Right lobe of liver (tissue), 6 donors: ENCODE measurements at regions not wholly inside any gene's neighbourhood (a gene's known extent, or its start where the extent isn't known, plus 50 kb on each side); places are given as distances from the start of the nearest gene placed in this dataset.
A peak's percentile ranks its signal among the peaks of the same experiment; 100 is the strongest.

ENCODE experiments used
- ATAC-seq, 4 donors: fragments of 200-7000 bp; cut with Tn5 transposase; one replicate each; pipeline ENCODE4 v1.9.1; 2020; ENCODE audit warnings: mild to moderate bottlenecking in 4 of 4, moderate library complexity in 4 of 4
- DNase-seq, 3 donors: peaks; one replicate each; pipeline ENCODE4 v3.0.0-alpha.2; 2020
- H3K27ac ChIP-seq, 3 donors: fragments of 200-600 bp; one replicate each; pipeline ENCODE4 v1.8.0; 2022
- H3K27me3 ChIP-seq, 2 donors: fragments of 200-600 bp; one replicate each; pipeline ENCODE4 v1.8.0; 2022
- H3K36me3 ChIP-seq, 4 donors: fragments of 200-600 bp; sonication (generic) in 1 of 4; one replicate each; pipeline versions ENCODE4 v1.5.1 to v1.8.0; 2017 to 2022; ENCODE audit warnings: control low read depth in 1 of 4
- H3K4me1 ChIP-seq, 4 donors: fragments of 200-600 bp; sonication (generic) in 1 of 4; one replicate each; pipeline versions ENCODE4 v1.5.1 to v1.8.0; 2017 to 2022; ENCODE audit warnings: control low read depth in 1 of 4
- H3K4me3 ChIP-seq, 3 donors: fragments of 200-600 bp; one replicate each; pipeline ENCODE4 v1.8.0; 2022
- H3K9me3 ChIP-seq, 4 donors: fragments of 200-600 bp; sonication (generic) in 1 of 4; one replicate each; pipeline versions ENCODE4 v1.5.1 to v1.8.0; 2017 to 2022; ENCODE audit warnings: control low read depth in 1 of 4
- POLR2A ChIP-seq: fragments of 450-650 bp; IDR thresholded peaks from one replicate; pipeline ENCODE4 v1.6.1; 2017; ENCODE audit warnings: antibody characterized with exemption, mild to moderate bottlenecking
- WGBS: methylation state at CpG from one replicate; pipeline ENCODE4 v1.1.6; 2018; ENCODE audit warnings: low coverage, low lambda C conversion rate; ENCODE audit not compliant: insufficient coverage; ENCODE audit errors: missing lambda C conversion rate; 5-methylcytosine and 5-hydroxymethylcytosine counted together
- intact Hi-C, 2 donors: fragments of 100-400 bp; cut with DNase I; formaldehyde crosslinking; loops; one replicate each; pipeline versions ENCODE4 v1.11.2 to v1.14.1; 2022
- TF ChIP-seq, protein P1 (sequence below), 4 donors: fragments of 200-600 bp in 3 of 4; fragments of 450-650 bp in 1 of 4; IDR thresholded peaks; one replicate each; pipeline versions ENCODE4 v1.5.1 to v1.8.0; 2016 to 2022; ENCODE audit warnings: antibody characterized with exemption in 4 of 4, mild to moderate bottlenecking in 2 of 4
- donor health status: DM: no; HTN: yes; CAD: no.
- donor health status: DM: no; HTN: no; CAD: no.
- donor health status: DM: no; HTN: no; CAD: no.
- donor health status: DM: no; HTN: yes; CAD: no.
- donor health status: DM: no; HTN: yes; CAD: no.

DNA sequence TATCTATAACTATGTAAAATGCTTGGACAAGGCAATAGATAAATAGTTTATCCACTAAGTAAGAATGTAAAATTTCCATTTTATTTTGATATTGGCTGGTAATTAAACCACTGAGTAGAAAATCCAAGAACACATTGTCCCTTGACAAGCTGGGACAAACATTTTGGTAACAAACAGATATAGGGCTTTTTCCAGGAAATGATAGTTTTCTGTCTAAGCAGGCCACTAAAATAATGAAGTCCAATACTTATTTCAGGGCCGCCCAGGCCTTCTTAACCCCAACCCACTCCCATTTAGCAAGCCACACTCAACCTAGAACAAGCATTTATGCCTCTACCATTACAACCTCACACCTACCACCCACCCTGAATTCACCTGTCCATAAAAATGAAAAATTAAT lies 368.6 kb downstream of the PRELID2 start:
- TF ChIP-seq, protein P1, sequence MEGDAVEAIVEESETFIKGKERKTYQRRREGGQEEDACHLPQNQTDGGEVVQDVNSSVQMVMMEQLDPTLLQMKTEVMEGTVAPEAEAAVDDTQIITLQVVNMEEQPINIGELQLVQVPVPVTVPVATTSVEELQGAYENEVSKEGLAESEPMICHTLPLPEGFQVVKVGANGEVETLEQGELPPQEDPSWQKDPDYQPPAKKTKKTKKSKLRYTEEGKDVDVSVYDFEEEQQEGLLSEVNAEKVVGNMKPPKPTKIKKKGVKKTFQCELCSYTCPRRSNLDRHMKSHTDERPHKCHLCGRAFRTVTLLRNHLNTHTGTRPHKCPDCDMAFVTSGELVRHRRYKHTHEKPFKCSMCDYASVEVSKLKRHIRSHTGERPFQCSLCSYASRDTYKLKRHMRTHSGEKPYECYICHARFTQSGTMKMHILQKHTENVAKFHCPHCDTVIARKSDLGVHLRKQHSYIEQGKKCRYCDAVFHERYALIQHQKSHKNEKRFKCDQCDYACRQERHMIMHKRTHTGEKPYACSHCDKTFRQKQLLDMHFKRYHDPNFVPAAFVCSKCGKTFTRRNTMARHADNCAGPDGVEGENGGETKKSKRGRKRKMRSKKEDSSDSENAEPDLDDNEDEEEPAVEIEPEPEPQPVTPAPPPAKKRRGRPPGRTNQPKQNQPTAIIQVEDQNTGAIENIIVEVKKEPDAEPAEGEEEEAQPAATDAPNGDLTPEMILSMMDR (IDR thresholded peaks at IDR 0.05), result no peak
- no peak for TF ChIP-seq POLR2A
- Histone ChIP-seq H3K27ac (no peak overlapping the region), H3K4me1 (peaks cover 0 to 32% (median 0%) of the 10 kb centered on the region in 4 donors), H3K36me3 (no peaks in the 10 kb centered on the region), H3K9me3 (no peaks in the 10 kb centered on the region), H3K27me3 (no peaks in the 10 kb centered on the region), H3K4me3 (no peak overlapping the region)
- WGBS, result 69% methylated on average over 1 of the region's 1 CpG
- DNase-seq (no peak), ATAC-seq (peak in 1 of 4 donors; percentile 51)
- intact Hi-C loops, result no loop called here

DNA sequence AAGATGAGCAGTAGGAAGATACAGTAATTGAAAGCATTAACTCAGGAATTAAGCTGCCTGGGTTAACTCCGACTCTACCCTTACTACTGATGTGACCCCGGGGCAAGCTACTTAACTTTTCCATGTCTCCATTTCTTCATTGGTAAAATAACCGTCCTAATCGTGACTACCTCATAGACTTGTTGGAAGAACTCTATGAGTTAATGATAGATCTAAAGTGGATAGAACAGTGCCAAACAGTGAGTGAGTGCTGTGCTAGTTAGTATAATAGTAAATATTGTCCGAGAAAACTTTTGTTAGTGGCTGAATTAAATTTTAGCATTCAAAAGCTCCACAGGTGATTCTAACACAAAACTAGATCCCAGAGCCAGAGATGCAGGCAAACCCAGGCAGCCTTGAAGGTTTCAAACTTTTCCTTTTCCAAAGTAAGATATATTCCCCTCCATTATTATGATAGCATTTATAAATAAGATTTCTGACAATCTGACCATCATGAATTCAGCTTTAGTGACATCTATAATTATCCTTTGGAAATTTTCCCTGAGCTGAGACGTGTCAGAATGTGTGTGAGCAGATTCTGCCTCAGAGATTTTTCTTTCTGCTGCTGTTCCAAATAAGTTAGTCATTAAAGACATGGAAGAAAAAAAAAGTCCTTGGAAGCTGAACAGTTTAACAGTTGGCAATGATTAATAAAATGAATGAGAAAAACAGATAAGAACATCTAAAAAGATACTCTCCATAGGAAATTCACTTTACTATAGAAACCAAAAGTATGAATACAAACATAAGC lies 369.5 kb downstream of the PRELID2 start:
- Histone ChIP-seq H3K9me3 (no peaks in the 10 kb centered on the region), H3K27me3 (no peaks in the 10 kb centered on the region), H3K27ac (peak overlapping the region in 1 of 3 donors; percentile 6), H3K4me3 (no peak overlapping the region), H3K36me3 (no peaks in the 10 kb centered on the region), H3K4me1 (peaks cover 0 to 32% (median 0%) of the 10 kb centered on the region in 4 donors)
- WGBS, result 47% methylated on average over 6 of the region's 6 CpGs
- no peak for DNase-seq
- intact Hi-C loops, result no loop called here
- peak in 3 of 4 donors; percentile 53 to 80 (median 65) for ATAC-seq
- no peak for TF ChIP-seq POLR2A
- TF ChIP-seq, protein P1 (IDR thresholded peaks at IDR 0.05), result no peak

DNA sequence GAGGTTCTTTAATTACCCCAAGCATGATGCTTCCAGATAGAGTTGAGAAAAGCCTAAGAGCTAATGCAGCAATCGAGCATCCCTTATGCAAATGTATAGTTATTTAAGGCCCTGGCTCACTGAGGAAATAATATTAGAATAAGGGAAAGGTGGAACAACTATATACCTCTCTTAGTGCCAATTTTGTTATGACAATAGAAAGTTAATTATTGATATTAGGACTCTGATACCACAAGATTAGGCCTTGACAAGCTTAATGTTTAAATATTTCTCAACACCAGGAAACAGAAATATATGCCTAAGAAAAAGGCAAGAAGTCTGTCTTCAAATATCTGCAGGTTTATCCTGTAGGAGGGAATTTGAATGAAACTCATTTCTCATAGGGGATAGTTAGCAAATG lies 371.0 kb downstream of the PRELID2 start:
- TF ChIP-seq, protein P1 (IDR thresholded peaks at IDR 0.05), result no peak
- no peak for TF ChIP-seq POLR2A
- Histone ChIP-seq H3K36me3 (no peaks in the 10 kb centered on the region), H3K9me3 (no peaks in the 10 kb centered on the region), H3K4me1 (peaks cover 0 to 32% (median 0%) of the 10 kb centered on the region in 4 donors), H3K27ac (peak overlapping the region in 1 of 3 donors; percentile 14), H3K4me3 (no peak overlapping the region), H3K27me3 (no peaks in the 10 kb centered on the region)
- intact Hi-C loops, result no loop called here
- DNase-seq, result no peak
- WGBS, result 56% methylated on average over 1 of the region's 1 CpG
- peak in 3 of 4 donors; percentile 61 to 79 (median 77) for ATAC-seq

DNA sequence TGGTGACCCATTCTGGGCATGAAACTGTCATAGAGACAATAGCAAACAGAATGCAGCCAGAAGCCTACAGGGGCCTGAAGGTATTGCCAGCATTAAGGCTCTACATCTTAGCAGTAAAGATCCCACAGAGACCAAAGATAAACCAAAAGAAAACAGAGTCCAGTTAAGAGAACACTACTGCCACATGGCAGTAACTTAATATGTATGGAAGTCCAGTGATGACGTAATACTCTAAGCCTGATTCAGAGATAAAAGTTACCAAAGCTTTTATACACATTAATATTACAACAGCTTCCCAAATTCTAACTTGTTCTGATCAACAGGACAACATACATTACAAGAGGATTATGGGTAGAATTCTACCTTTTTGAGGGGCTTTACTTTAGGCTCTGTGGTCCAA lies 371.5 kb downstream of the PRELID2 start:
- no peaks in the 10 kb centered on the region for H3K27me3 ChIP-seq
- WGBS, result 60% methylated on average over 1 of the region's 1 CpG
- no peak overlapping the region for H3K4me3 ChIP-seq
- H3K9me3 ChIP-seq, result no peaks in the 10 kb centered on the region
- intact Hi-C loops, result no loop called here
- peak in 3 of 4 donors; percentile 48 to 66 (median 56) for ATAC-seq
- H3K36me3 ChIP-seq, result no peaks in the 10 kb centered on the region
- TF ChIP-seq POLR2A, result no peak
- TF ChIP-seq, protein P1 (IDR thresholded peaks at IDR 0.05), result no peak
- no peak for DNase-seq
- peaks cover 0 to 32% (median 0%) of the 10 kb centered on the region in 4 donors for H3K4me1 ChIP-seq
- H3K27ac ChIP-seq, result peak overlapping the region in 1 of 3 donors; percentile 14
